ENCODE measurements at regions not wholly inside any gene's neighbourhood (a gene's known extent, or its start where the extent isn't known, plus 50 kb on each side); places are given as distances from the start of the nearest gene placed in this dataset.

DNA sequence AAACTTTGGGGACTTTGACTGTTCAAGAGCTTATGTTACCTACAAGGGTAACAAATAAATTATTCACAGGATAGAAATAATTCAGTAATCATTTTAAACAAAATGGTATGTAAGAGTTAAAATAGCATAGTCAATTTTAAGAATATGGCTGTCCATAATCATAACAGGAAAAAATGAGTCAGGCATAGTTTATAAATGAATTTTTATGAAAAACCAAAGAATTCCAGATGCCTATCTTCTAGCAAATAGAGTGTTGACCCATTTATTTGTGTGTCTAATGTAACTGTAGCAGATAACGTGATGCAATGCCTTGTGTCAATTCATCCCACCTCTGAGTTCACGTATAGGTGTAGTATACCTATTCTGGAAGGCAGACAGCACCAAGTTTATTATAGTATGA, 169.7 kb upstream of the CDH9 start:
- no peaks in the 10 kb centered on the region for H3K9me3 ChIP-seq (ENCODE audit: low read length)
- no peaks in the 10 kb centered on the region for H3K9me2 ChIP-seq (ENCODE audit: insufficient read depth, low read length)
- H3K4me2 ChIP-seq (ENCODE audit: low read length): no peak overlapping the region
- no peak overlapping the region for H2AFZ ChIP-seq (ENCODE audit: low read length)
- POLR2A ChIA-PET: no interaction called here
- no peaks in the 10 kb centered on the region for H3K79me2 ChIP-seq (ENCODE audit: insufficient read depth, low read depth, low read length)
- CTCF ChIA-PET (ENCODE audit: unreplicated experiment): no interaction called here
- H3K36me3 ChIP-seq (ENCODE audit: insufficient read depth, low read length): no peaks in the 10 kb centered on the region
- no peaks in the 10 kb centered on the region for H3K4me1 ChIP-seq (ENCODE audit: insufficient read depth, low read length, poor library complexity, severe bottlenecking)
- no peak for TF ChIP-seq EZH2phosphoT487 (IDR thresholded peaks at IDR 0.05; ENCODE audit: borderline replicate concordance, low read depth, low read length)
- TF ChIP-seq, protein P1, sequence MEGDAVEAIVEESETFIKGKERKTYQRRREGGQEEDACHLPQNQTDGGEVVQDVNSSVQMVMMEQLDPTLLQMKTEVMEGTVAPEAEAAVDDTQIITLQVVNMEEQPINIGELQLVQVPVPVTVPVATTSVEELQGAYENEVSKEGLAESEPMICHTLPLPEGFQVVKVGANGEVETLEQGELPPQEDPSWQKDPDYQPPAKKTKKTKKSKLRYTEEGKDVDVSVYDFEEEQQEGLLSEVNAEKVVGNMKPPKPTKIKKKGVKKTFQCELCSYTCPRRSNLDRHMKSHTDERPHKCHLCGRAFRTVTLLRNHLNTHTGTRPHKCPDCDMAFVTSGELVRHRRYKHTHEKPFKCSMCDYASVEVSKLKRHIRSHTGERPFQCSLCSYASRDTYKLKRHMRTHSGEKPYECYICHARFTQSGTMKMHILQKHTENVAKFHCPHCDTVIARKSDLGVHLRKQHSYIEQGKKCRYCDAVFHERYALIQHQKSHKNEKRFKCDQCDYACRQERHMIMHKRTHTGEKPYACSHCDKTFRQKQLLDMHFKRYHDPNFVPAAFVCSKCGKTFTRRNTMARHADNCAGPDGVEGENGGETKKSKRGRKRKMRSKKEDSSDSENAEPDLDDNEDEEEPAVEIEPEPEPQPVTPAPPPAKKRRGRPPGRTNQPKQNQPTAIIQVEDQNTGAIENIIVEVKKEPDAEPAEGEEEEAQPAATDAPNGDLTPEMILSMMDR (conservative IDR thresholded peaks at IDR 0.05; ENCODE audit: low read length): no peak
- no peak for DNase-seq (ENCODE audit: low spot score)
- no TSS peak for BruUV-seq (replicated peaks)
- no peak overlapping the region for H3K4me3 ChIP-seq (ENCODE audit: low read depth, low read length, poor library complexity, severe bottlenecking)
- intact Hi-C loops (cut with micrococcal nuclease; ENCODE audit: unreplicated experiment): no loop called here
- no peak overlapping the region for H3K27ac ChIP-seq (ENCODE audit: low read depth, low read length, poor library complexity, severe bottlenecking)
- no peaks in the 10 kb centered on the region for H4K20me1 ChIP-seq (ENCODE audit: insufficient read depth, low read length)

DNA sequence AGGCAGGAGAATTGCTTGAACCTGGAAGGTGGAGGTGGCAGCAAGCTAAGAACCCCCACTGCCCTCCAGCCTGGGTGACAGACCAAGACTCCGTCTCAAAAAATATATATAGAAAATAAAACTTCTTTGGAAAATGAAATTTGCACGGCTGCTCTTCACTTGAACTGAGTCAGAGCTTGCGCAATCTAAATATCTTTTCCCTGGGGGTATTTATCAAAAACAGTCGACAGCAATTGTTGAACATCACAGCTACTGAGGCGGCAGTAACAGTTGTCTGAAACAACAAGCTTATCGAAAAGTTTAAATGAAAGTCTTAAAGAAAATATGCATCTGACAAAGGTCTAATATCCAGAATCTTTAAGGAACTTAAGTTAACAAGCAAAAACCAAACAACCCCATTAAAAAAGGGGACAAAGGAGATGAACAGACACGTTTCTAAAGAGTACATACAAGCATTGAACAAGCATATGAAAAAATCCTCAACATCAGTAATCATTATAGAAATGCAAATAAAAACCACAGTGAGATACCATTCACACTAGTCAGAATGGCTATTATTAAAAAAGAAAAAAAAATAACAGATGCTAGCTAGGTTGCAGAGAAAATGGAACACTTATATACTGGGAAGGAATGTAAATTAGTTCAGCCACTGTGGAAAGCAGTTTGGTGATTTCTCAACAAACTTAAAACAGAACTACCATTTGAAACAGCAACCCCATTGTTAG, 153.6 kb upstream of the CDH9 start:
- Histone ChIP-seq H3K4me2 (ENCODE audit: low read length) (no peak overlapping the region), H3K79me2 (ENCODE audit: insufficient read depth, low read depth, low read length) (no peaks in the 10 kb centered on the region), H4K20me1 (ENCODE audit: insufficient read depth, low read length) (no peaks in the 10 kb centered on the region), H3K27ac (ENCODE audit: low read depth, low read length, poor library complexity, severe bottlenecking) (no peak overlapping the region), H3K9me2 (ENCODE audit: insufficient read depth, low read length) (no peaks in the 10 kb centered on the region), H3K9me3 (ENCODE audit: low read length) (0 out of 2 replicates have a peak, but pooled peaks cover 4% of the 10 kb centered on the region), H3K36me3 (ENCODE audit: insufficient read depth, low read length) (no peaks in the 10 kb centered on the region), H3K4me1 (ENCODE audit: insufficient read depth, low read length, poor library complexity, severe bottlenecking) (no peaks in the 10 kb centered on the region), H2AFZ (ENCODE audit: low read length) (no peak overlapping the region), H3K4me3 (ENCODE audit: low read depth, low read length, poor library complexity, severe bottlenecking) (no peak overlapping the region)
- ChIA-PET CTCF (ENCODE audit: unreplicated experiment) (no interaction called here), POLR2A (interaction anchor here (0.5 kb wide), 1 partner anchor 292 kb away, joined by 3 read pairs; no protein-coding TSS in a partner anchor)
- TF ChIP-seq, protein P1 (conservative IDR thresholded peaks at IDR 0.05; ENCODE audit: low read length): no peak
- TF ChIP-seq EZH2phosphoT487 (IDR thresholded peaks at IDR 0.05; ENCODE audit: borderline replicate concordance, low read depth, low read length): no peak
- no TSS peak for BruUV-seq (replicated peaks)
- intact Hi-C loops (cut with micrococcal nuclease; ENCODE audit: unreplicated experiment): no loop called here
- DNase-seq (ENCODE audit: low spot score): no peak

DNA sequence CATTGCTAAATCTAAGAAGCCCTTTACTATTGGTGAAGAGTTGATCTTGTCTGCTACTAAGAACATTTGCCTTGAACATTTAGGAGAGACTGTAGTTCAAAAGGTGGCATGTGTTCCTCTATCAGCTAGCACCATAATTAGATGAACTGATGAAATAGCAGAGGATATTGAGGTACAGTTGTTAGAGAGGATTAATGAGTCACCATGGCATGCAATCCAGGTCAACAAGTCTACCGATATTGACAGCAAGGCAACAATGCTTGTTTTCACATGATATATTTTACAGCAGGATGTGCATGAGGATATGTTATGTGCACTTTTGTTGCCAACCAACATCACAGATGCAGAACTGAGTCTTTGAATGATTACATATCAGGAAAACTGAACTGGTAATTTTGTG, 134.3 kb upstream of the CDH9 start:
- ChIA-PET POLR2A (interaction anchor here (0.6 kb wide), 1 partner anchor 8 kb away, joined by 3 read pairs; no protein-coding TSS in a partner anchor), CTCF (ENCODE audit: unreplicated experiment) (no interaction called here)
- H3K9me3 ChIP-seq (ENCODE audit: low read length): no peaks in the 10 kb centered on the region; the same call in 1 of the 2 replicates
- H4K20me1 ChIP-seq (ENCODE audit: insufficient read depth, low read length): no peaks in the 10 kb centered on the region
- H3K4me1 ChIP-seq (ENCODE audit: insufficient read depth, low read length, poor library complexity, severe bottlenecking): no peaks in the 10 kb centered on the region
- H3K4me3 ChIP-seq (ENCODE audit: low read depth, low read length, poor library complexity, severe bottlenecking): no peak overlapping the region
- H3K36me3 ChIP-seq (ENCODE audit: insufficient read depth, low read length): no peaks in the 10 kb centered on the region
- H3K79me2 ChIP-seq (ENCODE audit: insufficient read depth, low read depth, low read length): no peaks in the 10 kb centered on the region
- TF ChIP-seq EZH2phosphoT487 (IDR thresholded peaks at IDR 0.05; ENCODE audit: borderline replicate concordance, low read depth, low read length): no peak
- TF ChIP-seq, protein P1 (conservative IDR thresholded peaks at IDR 0.05; ENCODE audit: low read length): no peak
- H2AFZ ChIP-seq (ENCODE audit: low read length): no peak overlapping the region
- no peak overlapping the region for H3K27ac ChIP-seq (ENCODE audit: low read depth, low read length, poor library complexity, severe bottlenecking)
- intact Hi-C loops (cut with micrococcal nuclease; ENCODE audit: unreplicated experiment): no loop called here
- no peaks in the 10 kb centered on the region for H3K9me2 ChIP-seq (ENCODE audit: insufficient read depth, low read length)
- no peak for DNase-seq (ENCODE audit: low spot score)
- no peak overlapping the region for H3K4me2 ChIP-seq (ENCODE audit: low read length)
- BruUV-seq (replicated peaks): no TSS peak

All from OCI-LY7 (cell line).